Neuronal stem cell (in vitro differentiated cells): ENCODE measurements at regions not wholly inside any gene's neighbourhood (a gene's known extent, or its start where the extent isn't known, plus 50 kb on each side); places are given as distances from the start of the nearest gene placed in this dataset.

Experiments used
- DNase-seq: peaks from one replicate; pipeline ENCODE4 v3.0.0-alpha.2; 2013; ENCODE audit warnings: low spot score
- H2AFZ ChIP-seq: one replicate; pipeline ENCODE4 v1.6.1; 2013; ENCODE audit warnings: mild to moderate bottlenecking, low read length, inconsistent platforms
- H2AK5ac ChIP-seq: 2 replicates; pipeline ENCODE4 v1.6.1; 2013; ENCODE audit warnings: low read depth, mild to moderate bottlenecking, inconsistent platforms, low read length, moderate library complexity, mixed read lengths
- H2BK120ac ChIP-seq: 2 replicates; pipeline ENCODE4 v1.6.1; 2013; ENCODE audit warnings: low read depth, mild to moderate bottlenecking, inconsistent platforms, low read length, moderate library complexity, mixed read lengths
- H2BK12ac ChIP-seq: one replicate; pipeline ENCODE4 v1.6.1; 2013; ENCODE audit warnings: low read length, inconsistent platforms
- H2BK15ac ChIP-seq: 2 replicates; pipeline ENCODE4 v1.6.1; 2013; ENCODE audit warnings: mild to moderate bottlenecking, low read length, inconsistent platforms, mixed read lengths
- H2BK5ac ChIP-seq: one replicate; pipeline ENCODE4 v1.6.1; 2013; ENCODE audit warnings: inconsistent platforms, mild to moderate bottlenecking, low read length, moderate library complexity
- H3K14ac ChIP-seq: one replicate; pipeline ENCODE4 v1.6.1; 2013; ENCODE audit warnings: low read length, inconsistent platforms
- H3K18ac ChIP-seq: 2 replicates; pipeline ENCODE4 v1.6.1; 2013; ENCODE audit warnings: low read length, inconsistent platforms
- H3K23ac ChIP-seq: 2 replicates; pipeline ENCODE4 v1.6.1; 2013; ENCODE audit warnings: low read depth, mild to moderate bottlenecking, mixed read lengths, low read length, inconsistent platforms; ENCODE audit not compliant: poor library complexity
- H3K27ac ChIP-seq: replicated peaks from 3 replicates; pipeline ENCODE4 v1.5.1; 2013; ENCODE audit warnings: low read length, inconsistent platforms
- H3K27me3 ChIP-seq, 3 experiments: 2 replicates each; pipeline ENCODE4 v1.6.1; 2013; ENCODE audit warnings: low read length in 3 of 3, mild to moderate bottlenecking in 2 of 3, inconsistent platforms in 1 of 3, low read depth in 1 of 3, mixed read lengths in 1 of 3, moderate library complexity in 1 of 3; ENCODE audit not compliant: control insufficient read depth in 3 of 3, insufficient read depth in 3 of 3
- H3K36me3 ChIP-seq, 2 donors: replicated peaks in 1 of 2; 2 replicates each; pipeline ENCODE4 v1.6.1; 2013; ENCODE audit warnings: low read length in 2 of 2; ENCODE audit not compliant: control insufficient read depth in 2 of 2, insufficient read depth in 2 of 2
- H3K4ac ChIP-seq: 2 replicates; pipeline ENCODE4 v1.6.1; 2013; ENCODE audit warnings: inconsistent platforms, mild to moderate bottlenecking, low read length, moderate library complexity
- H3K4me1 ChIP-seq, 2 donors: 1 replicate in 1 of 2; 2 replicates in 1 of 2; pipeline ENCODE4 v1.6.1; 2013; ENCODE audit warnings: low read length in 2 of 2, low read depth in 1 of 2; ENCODE audit not compliant: control insufficient read depth in 2 of 2, insufficient read depth in 1 of 2
- H3K4me2 ChIP-seq: one replicate; pipeline ENCODE4 v1.6.1; 2013; ENCODE audit warnings: mild to moderate bottlenecking, low read length, inconsistent platforms; ENCODE audit not compliant: insufficient read depth, poor library complexity, severe bottlenecking
- H3K4me3 ChIP-seq, 2 donors: 2 replicates each; pipeline ENCODE4 v1.5.1; 2013; ENCODE audit warnings: low read length in 2 of 2, mild to moderate bottlenecking in 2 of 2, inconsistent platforms in 1 of 2, moderate library complexity in 1 of 2
- H3K79me1 ChIP-seq: one replicate; pipeline ENCODE4 v1.6.1; 2013; ENCODE audit warnings: low read depth, mild to moderate bottlenecking, inconsistent platforms, low read length, moderate library complexity
- H3K9ac ChIP-seq: one replicate; pipeline ENCODE4 v1.6.1; 2013; ENCODE audit warnings: mild to moderate bottlenecking, low read depth, low read length, inconsistent platforms; ENCODE audit not compliant: poor library complexity
- H3K9me3 ChIP-seq, 2 donors: replicated peaks in 1 of 2; 2 replicates each; pipeline versions ENCODE3 to v1.6.1; 2013; ENCODE audit warnings: low read length in 2 of 2, mild to moderate bottlenecking in 2 of 2, inconsistent platforms in 1 of 2, low read depth in 1 of 2, mixed read lengths in 1 of 2, moderate library complexity in 1 of 2; ENCODE audit not compliant: control insufficient read depth in 2 of 2, insufficient read depth in 1 of 2
- H4K8ac ChIP-seq: one replicate; pipeline ENCODE4 v1.6.1; 2013; ENCODE audit warnings: low read depth, mild to moderate bottlenecking, inconsistent platforms, low read length, moderate library complexity
- H4K91ac ChIP-seq: one replicate; pipeline ENCODE4 v1.6.1; 2013; ENCODE audit warnings: low read length, low read depth, mild to moderate bottlenecking, inconsistent platforms; ENCODE audit not compliant: poor library complexity
- WGBS, 2 donors: extraction: QIAGEN DNeasy Blood & Tissue Kit; methylation state at CpG; one replicate each; pipeline ENCODE4 v1.1.7; 2013; ENCODE audit warnings: missing lambda C conversion rate in 2 of 2, mixed read lengths in 1 of 2; ENCODE audit not compliant: insufficient read length in 2 of 2, insufficient replicate concordance in 1 of 2; ENCODE audit errors: extremely low coverage in 2 of 2; 5-methylcytosine and 5-hydroxymethylcytosine counted together

DNA sequence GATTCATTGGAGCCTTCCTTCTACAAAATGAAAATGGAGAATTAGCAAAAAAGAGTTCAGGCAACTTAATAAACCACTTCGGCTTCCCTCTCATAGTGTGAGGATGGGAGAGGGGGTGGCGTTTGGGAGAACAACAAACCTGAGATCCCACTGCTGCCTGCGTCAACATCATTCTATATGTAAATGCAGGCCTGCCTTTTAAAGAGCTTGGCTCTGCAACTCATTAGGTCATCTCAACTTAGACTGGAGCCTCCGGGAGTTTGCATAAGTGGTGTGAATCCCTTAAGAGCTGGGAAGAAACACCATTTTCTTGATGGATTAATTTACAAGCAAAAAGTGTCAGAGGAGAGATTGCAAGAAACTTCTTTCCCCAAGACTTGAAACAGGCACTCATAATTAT, 127.6 kb upstream of the DAB1 start:
- Histone ChIP-seq H2BK5ac (no peak overlapping the region), H4K8ac (no peak overlapping the region), H3K4me2 (no peak overlapping the region), H3K27me3 (no peaks in the 10 kb centered on the region), H3K4me3 (no peak overlapping the region), H3K9ac (no peak overlapping the region), H2BK15ac (no peak overlapping the region), H3K27ac (no peak overlapping the region), H3K4ac (no peak overlapping the region), H2BK120ac (no peak overlapping the region), H3K9me3 (no peaks in the 10 kb centered on the region), H2AK5ac (no peak overlapping the region), H2BK12ac (no peak overlapping the region), H3K23ac (no peak overlapping the region), H3K4me1 (no peaks in the 10 kb centered on the region), H3K14ac (no peak overlapping the region), H2AFZ (no peak overlapping the region), H3K36me3 (no peaks in the 10 kb centered on the region), H3K18ac (no peak overlapping the region), H3K79me1 (no peaks in the 10 kb centered on the region), H4K91ac (no peak overlapping the region)
- DNase-seq, result no peak
- no CpG with 5 or more reads among the region's 4 CpGs for WGBS, 2 donors

DNA sequence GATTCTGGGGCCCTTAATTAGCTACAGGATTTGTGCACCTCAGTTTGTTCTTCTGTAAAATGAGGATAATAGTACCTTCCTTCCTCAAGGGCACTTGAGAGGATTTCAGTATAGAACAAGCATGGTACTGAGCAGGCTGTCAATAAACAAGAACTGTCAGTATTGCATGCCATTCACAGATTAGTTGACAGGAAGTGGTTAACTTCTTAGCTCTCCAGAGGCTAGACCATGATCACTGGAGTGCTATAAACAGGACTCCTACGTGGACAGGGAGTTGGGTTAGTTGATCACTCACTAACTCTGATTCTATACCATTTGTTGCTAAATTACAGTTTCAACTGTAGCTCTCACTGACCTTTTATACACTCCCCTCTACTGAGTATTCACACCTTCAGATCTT, 126.2 kb upstream of the DAB1 start:
- Histone ChIP-seq H3K14ac (no peak overlapping the region), H2BK120ac (no peak overlapping the region), H3K4ac (no peak overlapping the region), H3K79me1 (no peaks in the 10 kb centered on the region), H2BK12ac (no peak overlapping the region), H3K4me1 (no peaks in the 10 kb centered on the region), H3K9me3 (no peaks in the 10 kb centered on the region), H3K36me3 (no peaks in the 10 kb centered on the region), H2BK15ac (no peak overlapping the region), H3K27ac (no peak overlapping the region), H2AFZ (no peak overlapping the region), H3K18ac (no peak overlapping the region), H2AK5ac (no peak overlapping the region), H4K8ac (no peak overlapping the region), H2BK5ac (no peak overlapping the region), H3K27me3 (no peaks in the 10 kb centered on the region), H3K4me3 (no peak overlapping the region), H4K91ac (no peak overlapping the region), H3K23ac (no peak overlapping the region), H3K4me2 (no peak overlapping the region), H3K9ac (no peak overlapping the region)
- no peak for DNase-seq
- WGBS, 2 donors, result no CpG with 5 or more reads among the region's 1 CpG

DNA sequence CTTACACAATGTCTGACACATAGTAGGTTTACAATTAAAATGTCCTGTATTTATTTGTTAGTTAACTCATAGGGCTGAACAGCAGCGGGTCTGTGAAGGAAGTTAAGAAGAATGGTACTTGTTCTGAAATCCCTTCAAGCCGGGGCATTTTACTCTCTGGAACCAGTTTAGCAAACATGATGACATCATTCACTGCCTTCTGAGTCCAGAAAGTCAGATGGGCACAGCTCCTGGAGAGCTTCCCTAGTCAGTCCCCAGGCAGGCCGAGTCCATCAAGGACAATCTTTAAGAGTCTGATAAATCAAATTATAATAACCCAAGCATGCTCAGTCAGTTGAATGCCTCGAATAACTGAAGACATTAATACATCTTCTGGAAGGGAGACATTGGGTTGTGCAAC, 125.4 kb upstream of the DAB1 start:
- Histone ChIP-seq H3K18ac (no peak overlapping the region), H3K9me3 (no peaks in the 10 kb centered on the region), H3K14ac (no peak overlapping the region), H4K91ac (no peak overlapping the region), H3K36me3 (no peaks in the 10 kb centered on the region), H2AK5ac (no peak overlapping the region), H2BK15ac (no peak overlapping the region), H4K8ac (no peak overlapping the region), H2BK120ac (no peak overlapping the region), H3K23ac (no peak overlapping the region), H3K27ac (no peak overlapping the region), H2BK12ac (no peak overlapping the region), H3K4me2 (no peak overlapping the region), H3K4me3 (no peak overlapping the region), H3K27me3 (no peaks in the 10 kb centered on the region), H2BK5ac (no peak overlapping the region), H3K9ac (no peak overlapping the region), H3K79me1 (no peaks in the 10 kb centered on the region), H3K4me1 (no peaks in the 10 kb centered on the region), H3K4ac (no peak overlapping the region), H2AFZ (no peak overlapping the region)
- WGBS, 2 donors, result no CpG with 5 or more reads among the region's 4 CpGs
- DNase-seq, result no peak

DNA sequence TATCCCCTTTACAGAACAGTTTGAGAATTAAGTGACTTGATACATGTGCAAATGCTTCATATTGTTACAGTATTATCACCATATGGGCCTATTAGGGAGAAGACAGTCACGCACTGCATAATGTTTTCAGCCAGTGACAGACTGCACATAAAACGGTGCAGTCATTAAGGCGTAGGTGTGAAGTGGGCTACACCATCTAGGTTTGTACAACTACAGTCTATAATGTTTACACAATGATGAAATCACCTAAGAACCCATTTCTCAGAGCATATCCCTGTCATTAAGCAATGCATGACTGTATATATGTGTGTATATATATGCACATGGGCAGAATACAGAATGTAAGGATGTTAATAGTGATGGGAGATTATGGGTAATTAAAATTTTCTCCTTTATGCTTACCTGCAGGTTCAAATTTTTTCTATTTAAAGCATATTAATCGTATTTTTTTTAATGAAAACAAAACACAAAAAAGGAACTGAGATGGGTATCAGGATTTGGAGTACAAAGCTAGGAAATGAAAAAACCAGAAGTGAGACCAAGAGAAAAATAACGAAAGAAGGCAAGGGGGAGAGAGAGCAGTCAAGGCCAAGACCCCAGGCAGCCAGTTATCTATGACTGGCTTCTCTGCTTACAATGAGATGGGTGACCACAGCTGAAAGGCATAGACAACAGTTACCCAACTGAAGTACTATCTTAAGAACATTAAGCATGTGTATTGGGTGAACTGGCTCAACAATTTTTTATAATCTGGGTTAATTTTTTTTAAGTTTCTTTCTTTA, 122.9 kb upstream of the DAB1 start:
- H2AK5ac ChIP-seq, result no peak overlapping the region
- DNase-seq, result no peak
- H3K9me3 ChIP-seq, result no peaks in the 10 kb centered on the region
- no peaks in the 10 kb centered on the region for H3K79me1 ChIP-seq
- H2BK120ac ChIP-seq, result no peak overlapping the region
- no CpG with 5 or more reads among the region's 5 CpGs for WGBS, 2 donors
- H3K18ac ChIP-seq, result no peak overlapping the region
- H3K27ac ChIP-seq, result no peak overlapping the region
- no peak overlapping the region for H3K23ac ChIP-seq
- H4K8ac ChIP-seq, result no peak overlapping the region
- no peak overlapping the region for H3K9ac ChIP-seq
- no peak overlapping the region for H4K91ac ChIP-seq
- H3K4ac ChIP-seq, result no peak overlapping the region
- no peak overlapping the region for H3K4me3 ChIP-seq
- no peaks in the 10 kb centered on the region for H3K36me3 ChIP-seq
- no peak overlapping the region for H2BK15ac ChIP-seq
- H2BK5ac ChIP-seq, result no peak overlapping the region
- no peaks in the 10 kb centered on the region for H3K27me3 ChIP-seq
- no peak overlapping the region for H3K14ac ChIP-seq
- no peak overlapping the region for H3K4me2 ChIP-seq
- H2AFZ ChIP-seq, result no peak overlapping the region
- H3K4me1 ChIP-seq, result no peaks in the 10 kb centered on the region
- no peak overlapping the region for H2BK12ac ChIP-seq
